SKM-1 treated with dmso at 0.1 percent for 144 hours (cell line): ENCODE measurements at regions not wholly inside any gene's neighbourhood (a gene's known extent, or its start where the extent isn't known, plus 50 kb on each side); places are given as distances from the start of the nearest gene placed in this dataset.

ENCODE experiments used
- DNase-seq: peaks from one replicate; lab custom pipeline; 2025; ENCODE audit not compliant: unreplicated experiment; lab: John Stamatoyannopoulos, UW

GRCh38 chrY:14139521-14139920 lies 83.5 kb downstream of the VCY1B start:
- DNase-seq: no peak

- no peak for DNase-seq
Observed at GRCh38 chrY:14145614-14146013, 89.6 kb downstream of the VCY1B start.

GRCh38 chrY:14182776-14183175 lies 126.7 kb downstream of the VCY1B start:
- DNase-seq: no peak

- no peak for DNase-seq
Observed at GRCh38 chrY:14222014-14222413, 166.0 kb downstream of the VCY1B start.

- DNase-seq: no peak
Observed at GRCh38 chrY:14231703-14232102, 175.7 kb downstream of the VCY1B start.

GRCh38 chrY:14235070-14235469 lies 179.0 kb downstream of the VCY1B start:
- DNase-seq: no peak

- no peak for DNase-seq
Observed at GRCh38 chrY:14238277-14238676, 182.2 kb downstream of the VCY1B start.

- no peak for DNase-seq
Observed at GRCh38 chrY:14246948-14247347, 190.9 kb downstream of the VCY1B start.

GRCh38 chrY:14248878-14249576 lies 193.0 kb downstream of the VCY1B start:
- DNase-seq: no peak

GRCh38 chrY:14255965-14256816 lies 200.2 kb downstream of the VCY1B start:
- DNase-seq: no peak

- DNase-seq: no peak
Observed at GRCh38 chrY:14256817-14257168, 200.8 kb downstream of the VCY1B start.

- no peak for DNase-seq
Observed at GRCh38 chrY:14277029-14277428, 221.0 kb downstream of the VCY1B start.

GRCh38 chrY:14290656-14291375 lies 233.5 kb upstream of the NLGN4Y start:
- DNase-seq: no peak

- DNase-seq: no peak
Observed at GRCh38 chrY:14292382-14292781, 231.9 kb upstream of the NLGN4Y start.

GRCh38 chrY:14300775-14301174 lies 223.6 kb upstream of the NLGN4Y start:
- no peak for DNase-seq

- DNase-seq: no peak
Observed at GRCh38 chrY:14301552-14301951, 222.8 kb upstream of the NLGN4Y start.

- no peak for DNase-seq
Observed at GRCh38 chrY:14328677-14329345, 195.5 kb upstream of the NLGN4Y start.

- DNase-seq: no peak
Observed at GRCh38 chrY:14330362-14330761, 194.0 kb upstream of the NLGN4Y start.

GRCh38 chrY:14339524-14339923 lies 184.8 kb upstream of the NLGN4Y start:
- DNase-seq: no peak

- DNase-seq: peak; percentile 61
Observed at GRCh38 chrY:14340459-14341143, 183.7 kb upstream of the NLGN4Y start.
